ENCODE measurements at regions not wholly inside any gene's neighbourhood (a gene's known extent, or its start where the extent isn't known, plus 50 kb on each side); places are given as distances from the start of the nearest gene placed in this dataset.

DNA sequence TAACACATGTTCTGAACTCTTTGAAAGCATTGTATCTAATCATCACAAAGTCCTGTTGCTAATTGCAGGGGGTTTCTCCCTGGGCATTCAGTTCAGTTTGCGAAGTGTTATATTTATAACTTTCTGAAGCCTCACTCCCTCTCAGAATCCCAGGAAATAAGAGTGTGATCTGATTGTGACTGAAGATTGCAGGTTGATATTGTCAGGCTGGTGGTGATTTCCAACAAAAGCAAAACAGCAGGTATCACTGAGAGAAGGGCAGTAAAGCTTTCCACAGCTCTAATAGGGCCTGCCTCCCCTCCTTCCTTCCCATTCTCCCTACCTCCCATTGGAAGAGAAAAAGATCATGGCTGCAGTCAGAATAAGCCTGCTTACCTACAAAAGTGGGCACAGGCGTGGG, 466.7 kb upstream of the FSHR start (continued):
- TF ChIP-seq TAF1 (IDR thresholded peaks at IDR 0.05; ENCODE audit: borderline replicate concordance, low read depth, low read length), result no peak

DNA sequence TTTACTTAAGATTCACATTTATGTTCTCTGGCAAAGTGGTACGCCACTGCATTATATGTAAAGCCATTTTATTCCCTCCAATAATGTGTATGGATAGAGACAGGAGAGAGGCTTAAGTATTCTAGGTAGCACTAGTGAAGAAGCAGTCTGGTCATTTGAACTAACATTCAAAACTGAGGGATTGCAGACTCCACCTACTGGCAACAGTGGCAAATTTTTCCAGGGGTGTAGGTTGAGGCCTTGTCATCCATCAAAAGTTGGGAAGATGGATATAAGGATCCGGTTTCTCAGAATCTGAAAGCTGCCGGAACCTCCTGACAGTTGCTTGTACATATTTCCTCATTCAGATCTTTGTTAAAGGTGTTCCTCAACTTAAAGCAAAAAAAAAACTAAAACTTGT, 465.5 kb upstream of the FSHR start:
- no peak for FAIRE-seq

More for the DNA sequence above, 465.5 kb upstream of the FSHR start:
- Histone ChIP-seq H3K4me1 (ENCODE audit: control insufficient read depth, insufficient read depth, low read length) (no peaks in the 10 kb centered on the region), H2AFZ (ENCODE audit: control insufficient read depth, low read depth, low read length) (no peak overlapping the region), H3K4me3 (no peak overlapping the region), H3K27ac (ENCODE audit: control insufficient read depth, insufficient read depth) (no peak overlapping the region), H3K36me3 (ENCODE audit: control insufficient read depth in 2 of 2, insufficient read depth in 2 of 2, low read length in 1 of 2) (no peaks in the 10 kb centered on the region), H3K79me2 (ENCODE audit: control insufficient read depth, insufficient read depth, low read length) (no peaks in the 10 kb centered on the region), H3K27me3 (replicated peaks in 1 of 2; ENCODE audit: control insufficient read depth in 2 of 2, insufficient read depth in 2 of 2, low read length in 1 of 2) (no peaks in the 10 kb centered on the region), H4K20me1 (ENCODE audit: control insufficient read depth, insufficient read depth) (no peaks in the 10 kb centered on the region), H3K9me3 (replicated peaks; ENCODE audit: control insufficient read depth, insufficient read depth, low read length) (no peaks in the 10 kb centered on the region), H3K4me2 (ENCODE audit: control insufficient read depth, insufficient read depth) (no peak overlapping the region), H3K9ac (ENCODE audit: control insufficient read depth, insufficient read depth, low read length) (no peak overlapping the region)
- intact Hi-C loops (cut with micrococcal nuclease; ENCODE audit: unreplicated experiment), result loop anchor here (10.0 kb wide), 1 partner anchor 675 kb away; no protein-coding TSS in a partner anchor
- ATAC-seq (no peak), DNase-seq (ENCODE audit: low read depth, low spot score) (no peak)
- TF ChIP-seq, protein P1, sequence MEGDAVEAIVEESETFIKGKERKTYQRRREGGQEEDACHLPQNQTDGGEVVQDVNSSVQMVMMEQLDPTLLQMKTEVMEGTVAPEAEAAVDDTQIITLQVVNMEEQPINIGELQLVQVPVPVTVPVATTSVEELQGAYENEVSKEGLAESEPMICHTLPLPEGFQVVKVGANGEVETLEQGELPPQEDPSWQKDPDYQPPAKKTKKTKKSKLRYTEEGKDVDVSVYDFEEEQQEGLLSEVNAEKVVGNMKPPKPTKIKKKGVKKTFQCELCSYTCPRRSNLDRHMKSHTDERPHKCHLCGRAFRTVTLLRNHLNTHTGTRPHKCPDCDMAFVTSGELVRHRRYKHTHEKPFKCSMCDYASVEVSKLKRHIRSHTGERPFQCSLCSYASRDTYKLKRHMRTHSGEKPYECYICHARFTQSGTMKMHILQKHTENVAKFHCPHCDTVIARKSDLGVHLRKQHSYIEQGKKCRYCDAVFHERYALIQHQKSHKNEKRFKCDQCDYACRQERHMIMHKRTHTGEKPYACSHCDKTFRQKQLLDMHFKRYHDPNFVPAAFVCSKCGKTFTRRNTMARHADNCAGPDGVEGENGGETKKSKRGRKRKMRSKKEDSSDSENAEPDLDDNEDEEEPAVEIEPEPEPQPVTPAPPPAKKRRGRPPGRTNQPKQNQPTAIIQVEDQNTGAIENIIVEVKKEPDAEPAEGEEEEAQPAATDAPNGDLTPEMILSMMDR (IDR thresholded peaks at IDR 0.05 in 2 of 3, conservative IDR thresholded peaks at IDR 0.05 in 1 of 3; ENCODE audit: control insufficient read depth in 2 of 3, extremely low read depth in 1 of 3, insufficient read depth in 1 of 3, low read depth in 3 of 3, low read length in 3 of 3), result 0 out of 6 replicates have a peak, but pooled peaks of 1 of the 3 experiments have one; percentile 1
- no peak for TF ChIP-seq MXI1 (IDR thresholded peaks at IDR 0.05; ENCODE audit: low read depth, low read length)
- no peak for TF ChIP-seq RUNX3 (IDR thresholded peaks at IDR 0.05; ENCODE audit: low read length)
- ChIA-PET SMC1A (ENCODE audit: uncharacterized antibody, unreplicated experiment) (no interaction called here), RAD21 (ENCODE audit: unreplicated experiment) (no interaction called here), CTCF (interaction anchor here (0.6 kb wide), 1 partner anchor 35 kb away, joined by 3 read pairs; no protein-coding TSS in a partner anchor), POLR2A (no interaction called here)
- BruUV-seq (replicated peaks), result no TSS peak
- WGBS (ENCODE audit: insufficient coverage, insufficient replicate concordance, low lambda C conversion rate, missing lambda C conversion rate), result 61% methylated on average over 3 of the region's 3 CpGs
- in situ Hi-C loops (cut with MboI), result loop anchor here (10.0 kb wide), 1 partner anchor 525 kb away; no protein-coding TSS in a partner anchor
